ENCODE measurements at regions not wholly inside any gene's neighbourhood (a gene's known extent, or its start where the extent isn't known, plus 50 kb on each side); places are given as distances from the start of the nearest gene placed in this dataset.

GRCh38 chr6:141968632-141969031, 164.1 kb upstream of the GJE1 start:
- TF ChIP-seq CTCF (conservative IDR thresholded peaks at IDR 0.05 in 1 of 2, IDR thresholded peaks at IDR 0.05 in 1 of 2; ENCODE audit: extremely low read depth in 1 of 2, insufficient read depth in 1 of 2, low read depth in 1 of 2, low read length in 2 of 2) (no peak), EZH2 (IDR thresholded peaks at IDR 0.05; ENCODE audit: borderline replicate concordance, low read length) (no peak)

All from mammary epithelial cell (primary cell).